Medulla oblongata (tissue), 1 donor: ENCODE measurements at regions not wholly inside any gene's neighbourhood (a gene's known extent, or its start where the extent isn't known, plus 50 kb on each side); places are given as distances from the start of the nearest gene placed in this dataset.
"Not testable (repeated sequence)": the region's sequence is repeated elsewhere in the genome, so short reads cannot be mapped to it uniquely, and the experiment has no call there.

Experiments used
- DNase-seq: peaks from one replicate; pipeline ENCODE4 v3.0.0-alpha.2; 2015; ENCODE audit errors: extremely low spot score

DNA sequence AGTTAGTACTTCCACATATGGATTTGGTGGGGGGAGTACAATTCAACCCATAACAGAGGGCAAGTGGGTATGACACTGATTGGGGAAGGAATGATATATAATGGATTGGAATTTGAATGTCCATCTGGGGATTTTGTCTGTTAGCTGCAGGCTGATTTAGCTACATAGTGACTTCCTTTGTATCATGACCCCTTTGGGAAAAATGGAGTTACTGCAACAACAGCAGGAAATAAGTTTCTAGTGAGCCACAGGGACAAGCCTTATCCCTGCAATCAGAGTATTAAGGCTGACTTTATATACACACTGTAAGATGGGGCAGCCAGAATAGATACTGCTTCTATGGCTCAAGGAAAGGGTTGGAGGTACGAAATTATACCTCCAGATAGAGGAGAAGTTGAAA lies 404.4 kb upstream of the MEIS1 start:
- DNase-seq, result no peak

DNA sequence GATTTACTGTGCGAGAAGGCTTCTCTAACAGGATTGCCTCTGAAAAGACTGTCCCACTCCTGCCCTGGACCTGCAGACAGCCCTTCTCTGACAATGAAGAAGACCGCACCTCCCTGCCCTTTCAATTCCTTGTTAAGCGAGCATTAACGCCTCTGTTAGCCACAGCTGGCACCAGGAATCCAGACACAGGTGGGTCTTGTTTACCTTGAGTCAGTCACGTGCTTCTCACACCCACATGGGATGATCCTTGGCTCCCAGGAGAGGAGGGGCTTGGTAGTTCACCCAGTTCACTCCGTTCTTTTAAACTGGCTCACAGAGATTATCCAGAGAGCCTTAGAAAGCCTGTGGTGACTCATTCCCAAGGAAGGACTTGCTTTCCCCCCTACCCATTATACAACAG lies 410.5 kb upstream of the MEIS1 start:
- DNase-seq, result no peak

DNA sequence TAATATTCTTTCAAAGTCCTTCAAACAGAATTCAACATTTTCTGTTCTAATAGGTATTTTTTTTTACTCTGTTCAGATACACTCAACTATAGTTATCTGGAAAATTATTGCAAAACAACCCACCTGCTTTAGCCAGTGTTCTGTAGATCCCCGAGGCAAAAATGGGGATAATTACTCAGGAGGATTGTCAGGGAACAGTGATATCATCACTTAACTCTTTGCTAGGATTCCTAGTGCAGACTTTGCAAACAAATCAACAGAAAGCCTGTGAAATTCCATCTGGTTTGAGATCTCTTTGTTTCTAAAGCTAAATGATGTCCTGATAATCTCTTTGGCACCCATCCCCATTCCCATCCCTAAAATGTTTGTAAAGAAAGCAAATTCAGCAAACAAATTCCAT lies 413.6 kb upstream of the MEIS1 start:
- no peak for DNase-seq

DNA sequence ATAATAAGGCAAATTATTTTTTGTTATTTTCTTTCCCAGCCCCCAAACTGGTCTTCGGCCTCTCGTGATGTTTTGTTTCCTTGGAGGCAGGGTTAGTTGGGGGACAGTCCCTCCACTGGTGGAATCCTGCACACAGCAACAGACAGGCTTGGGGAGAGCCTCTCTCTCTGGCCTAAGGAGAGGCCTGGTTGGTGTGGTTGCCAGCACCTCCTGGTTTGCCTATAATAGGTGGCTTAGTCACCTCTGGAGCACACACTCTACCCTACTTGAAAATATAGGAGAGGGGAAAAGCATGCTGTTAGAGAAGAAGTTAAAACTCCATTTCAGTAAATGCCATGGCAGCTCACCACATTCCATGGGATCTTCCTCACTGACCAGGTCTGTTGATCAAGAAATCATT lies 417.2 kb upstream of the MEIS1 start:
- DNase-seq, result no peak

DNA sequence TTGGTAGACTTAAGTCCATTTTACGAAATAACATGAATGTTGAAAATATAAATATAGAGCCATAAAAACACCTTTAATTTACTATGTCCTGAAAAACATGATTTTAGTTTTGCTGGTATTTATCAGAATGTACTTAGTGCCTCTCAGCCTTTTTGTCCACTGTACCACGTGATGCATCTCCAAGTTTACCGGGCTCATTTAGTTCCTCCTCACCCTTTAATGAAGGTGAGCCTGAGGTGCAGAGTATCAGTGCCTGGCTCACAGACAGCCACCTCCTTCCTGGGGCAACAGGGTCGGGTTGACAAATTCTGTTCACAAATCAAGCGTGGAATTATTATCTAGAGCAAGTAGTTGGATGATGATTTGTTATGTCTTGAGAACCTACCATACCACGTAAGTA lies 420.5 kb upstream of the MEIS1 start:
- DNase-seq, result no peak

DNA sequence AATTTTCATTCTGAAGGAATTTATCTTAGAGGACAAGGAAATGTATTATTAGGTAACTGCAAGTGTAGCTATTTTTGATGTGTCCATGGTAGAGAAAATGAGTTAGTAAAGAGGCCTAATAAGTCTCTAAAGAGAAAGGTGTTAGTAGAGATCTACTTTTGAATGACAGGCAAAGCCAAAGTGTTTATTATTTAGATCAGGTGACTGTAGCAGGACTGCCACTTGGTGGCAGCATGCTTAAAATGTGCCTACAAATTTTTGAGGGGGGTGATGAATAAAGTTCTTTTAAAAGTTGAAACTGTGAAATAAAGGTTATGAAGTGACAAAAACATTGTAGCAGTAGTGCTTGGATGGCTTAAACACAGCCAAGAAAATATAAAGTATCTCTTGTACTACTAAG lies 421.5 kb upstream of the MEIS1 start:
- no peak for DNase-seq

DNA sequence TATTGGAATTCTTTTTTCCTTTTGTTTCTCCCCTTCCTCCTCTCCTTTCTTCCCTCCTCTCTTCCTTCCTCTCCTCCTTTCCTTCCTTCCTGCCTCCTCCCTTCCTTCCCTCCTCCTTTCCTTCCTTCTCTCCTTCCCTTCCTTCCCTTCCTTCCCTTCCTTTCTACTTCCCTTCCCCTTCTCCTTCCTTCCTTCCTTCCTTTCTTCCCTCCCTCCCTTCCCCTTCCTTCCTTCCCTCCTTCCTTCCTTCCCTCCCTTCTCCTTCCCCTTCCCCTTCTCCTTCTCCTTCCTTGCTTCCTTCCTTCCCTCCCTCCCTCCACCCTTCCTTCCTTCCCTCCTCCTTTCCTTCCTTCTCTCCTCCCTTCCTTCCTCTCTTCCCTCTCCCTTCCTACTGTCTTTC lies 431.0 kb upstream of the MEIS1 start:
- no peak for DNase-seq

DNA sequence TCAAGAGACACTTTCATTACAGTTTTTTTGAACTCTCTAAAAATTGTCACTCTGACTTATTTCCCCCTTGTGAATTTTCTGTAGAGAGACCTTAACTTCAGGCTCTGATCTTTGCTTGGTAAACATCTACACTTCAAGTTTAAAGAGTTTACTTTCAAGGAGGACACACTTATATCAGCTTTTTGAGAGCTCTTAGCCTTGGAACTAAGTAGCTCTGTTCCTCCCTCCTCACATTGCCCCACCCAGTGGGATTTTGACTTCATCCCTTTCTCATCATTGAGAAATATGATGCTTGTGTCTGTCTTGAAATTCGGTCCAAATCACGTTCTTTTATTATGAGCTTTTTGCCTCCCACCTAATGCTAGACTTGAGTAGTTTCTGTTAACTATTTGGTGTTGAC lies 433.4 kb upstream of the MEIS1 start:
- no peak for DNase-seq

DNA sequence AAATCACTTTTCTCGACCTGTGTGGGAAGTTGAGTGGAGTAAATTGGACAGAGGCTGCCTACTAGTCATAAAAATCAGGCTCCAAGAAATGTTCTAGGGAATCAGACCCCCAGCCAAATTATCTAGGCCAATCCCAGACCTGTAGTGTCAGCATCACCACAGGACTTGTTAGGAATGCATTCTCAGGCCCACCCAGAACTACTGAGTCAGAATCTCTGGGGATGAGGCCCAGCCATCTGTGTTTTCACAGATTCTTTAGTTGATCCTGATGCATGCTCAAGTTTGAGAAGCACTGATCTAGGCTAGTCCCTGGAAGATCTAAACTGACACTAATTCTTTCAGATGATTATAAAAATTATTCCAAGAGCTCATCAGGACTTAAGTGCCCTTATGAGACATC lies 434.0 kb upstream of the MEIS1 start:
- DNase-seq, result no peak

DNA sequence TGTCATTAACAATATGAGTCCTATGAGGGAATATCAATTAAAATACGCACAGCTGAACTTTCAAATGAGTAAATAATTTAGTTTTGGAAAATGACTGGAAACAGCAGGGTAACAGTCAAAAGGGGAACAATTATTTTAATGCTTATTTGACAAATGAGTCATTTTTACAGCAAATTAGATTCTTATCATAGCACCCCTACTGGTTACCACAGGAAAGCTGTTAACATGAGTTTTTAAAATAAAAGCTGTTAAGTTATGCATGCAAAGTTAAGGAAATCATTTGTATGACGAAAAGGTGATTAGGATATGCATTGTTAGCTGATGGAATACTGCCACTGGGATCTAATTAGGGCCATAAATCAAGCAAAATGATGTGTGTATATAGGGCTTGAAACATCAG lies 435.1 kb upstream of the MEIS1 start:
- DNase-seq, result no peak

DNA sequence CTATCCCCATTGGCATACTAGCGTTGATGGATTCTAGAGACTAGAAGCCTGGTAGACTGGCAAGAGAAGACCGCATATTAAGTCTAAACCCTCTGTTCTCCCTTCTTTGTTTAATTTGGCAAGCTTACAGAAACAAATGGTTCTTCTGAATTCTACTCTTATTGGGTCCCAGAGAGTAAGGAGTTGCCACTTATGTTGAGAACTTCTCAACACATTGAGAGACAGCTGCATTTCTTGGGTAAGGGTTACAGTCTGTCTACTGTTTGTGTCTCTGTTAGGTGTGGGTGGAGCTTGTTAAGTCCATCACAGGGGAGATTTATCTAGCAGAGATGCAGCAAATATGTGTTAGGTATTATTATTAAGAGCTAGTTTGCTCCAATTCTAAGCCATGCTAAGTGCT lies 435.8 kb upstream of the MEIS1 start:
- no peak for DNase-seq

DNA sequence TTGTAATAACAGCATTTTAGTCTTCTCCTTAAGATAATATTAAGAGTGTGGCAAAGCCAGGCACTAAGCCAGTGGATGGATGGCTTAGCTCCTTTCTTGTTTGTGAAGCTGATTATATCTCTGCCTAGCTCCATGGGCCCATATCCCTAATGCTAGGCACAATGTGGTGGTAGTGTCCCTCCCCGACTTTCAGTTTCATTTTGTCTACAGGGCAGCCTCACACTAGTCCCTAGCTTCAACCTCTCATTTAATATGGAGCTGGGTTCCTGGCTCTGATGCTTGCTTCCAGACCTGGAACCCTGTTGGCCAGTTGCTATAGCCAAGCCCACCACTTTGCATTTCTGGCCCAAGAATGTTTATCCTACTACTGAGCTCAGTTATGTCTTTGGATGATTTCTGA lies 437.0 kb upstream of the MEIS1 start:
- no peak for DNase-seq

DNA sequence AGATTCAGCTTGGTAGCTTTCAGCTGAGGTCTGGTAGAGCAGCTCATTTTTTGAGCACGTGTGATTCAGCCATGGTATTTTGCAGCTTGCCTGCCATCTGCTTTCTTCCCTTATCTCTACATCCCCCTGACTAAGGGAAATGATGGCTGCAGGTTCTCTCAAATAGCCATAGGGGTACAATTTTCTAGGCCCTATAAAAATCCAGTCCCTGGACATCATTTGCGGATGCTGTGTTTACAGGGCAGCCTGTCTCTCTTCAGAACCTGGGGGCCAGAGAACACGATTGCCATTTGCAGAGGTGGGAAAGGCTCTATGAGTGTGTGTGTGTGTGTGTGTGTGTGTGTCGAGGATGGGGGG lies 442.7 kb upstream of the MEIS1 start:
- no peak for DNase-seq

DNA sequence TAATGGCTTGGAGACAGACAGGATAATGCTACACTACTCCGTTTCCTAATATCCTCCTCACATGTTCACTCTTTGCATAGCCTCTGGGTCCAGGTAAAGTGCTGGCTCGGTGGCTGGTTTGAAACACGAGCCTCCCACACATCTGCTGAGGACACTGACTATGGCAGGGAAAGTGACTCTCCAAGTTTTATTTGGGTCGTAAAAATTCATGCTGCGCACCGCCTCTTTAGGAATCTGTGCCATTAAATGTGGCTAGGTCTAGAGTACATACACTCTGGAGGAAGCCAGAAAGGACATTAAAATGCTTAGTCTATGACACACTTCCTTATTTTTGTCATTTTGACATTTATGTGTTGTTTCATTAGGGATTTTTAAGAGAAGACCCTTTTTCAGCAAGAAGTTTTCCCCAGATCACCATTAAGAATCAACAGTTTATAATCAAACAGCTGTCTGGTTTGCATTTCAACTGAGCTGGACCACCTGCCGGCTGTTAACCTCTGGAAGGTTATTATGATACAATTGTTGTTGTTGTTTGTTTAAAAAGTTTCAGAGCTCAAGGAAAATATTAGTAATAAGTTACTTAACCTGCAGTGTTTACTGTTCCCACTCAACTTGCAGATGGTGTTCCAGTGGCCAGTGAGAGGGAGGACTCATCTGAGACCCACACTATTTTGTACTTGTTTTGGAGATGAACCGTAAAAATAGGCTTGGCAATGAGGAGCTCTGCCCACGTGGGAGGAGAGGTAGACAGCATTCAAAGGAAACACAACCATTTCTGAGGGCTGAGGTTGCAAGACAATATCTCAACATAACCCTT lies 443.3 kb upstream of the MEIS1 start:
- no peak for DNase-seq

DNA sequence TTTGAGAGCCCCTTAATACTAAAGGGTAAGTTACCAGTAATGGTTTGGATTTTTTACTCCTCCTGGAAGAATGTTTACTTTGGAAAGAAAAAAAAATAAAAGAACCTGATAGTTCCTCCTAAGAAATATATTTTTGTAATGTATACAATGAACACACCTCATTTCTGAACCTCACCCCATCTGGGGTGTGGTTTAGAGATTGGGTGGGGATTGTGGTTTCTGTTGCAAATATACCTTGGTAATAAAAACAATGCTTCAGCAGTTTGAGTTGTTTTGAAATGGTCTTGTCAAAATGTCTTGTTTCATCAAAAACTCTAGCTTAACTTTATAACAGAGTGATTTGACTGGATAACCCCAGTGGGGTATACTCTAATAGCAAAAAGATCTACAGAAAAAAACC lies 448.9 kb upstream of the MEIS1 start:
- DNase-seq, result no peak

DNA sequence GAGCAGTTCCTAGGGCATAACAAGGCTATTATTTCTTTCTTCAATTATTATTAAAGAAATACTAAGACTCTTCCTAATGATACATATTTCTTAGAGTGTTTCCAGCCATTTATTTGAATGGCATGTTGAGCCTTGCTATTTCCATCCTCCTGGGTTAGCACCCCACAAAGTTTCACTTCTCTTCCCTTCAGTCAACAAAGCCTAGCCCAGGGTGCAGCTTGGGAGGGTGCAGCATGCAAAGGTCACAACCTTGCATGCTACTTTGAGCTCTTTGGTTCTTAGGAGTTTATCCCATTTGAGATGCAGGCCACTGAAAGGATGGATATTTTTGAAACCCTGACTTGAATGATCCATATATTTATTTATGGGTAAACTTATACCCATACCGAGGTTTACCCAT lies 454.4 kb upstream of the MEIS1 start:
- no peak for DNase-seq

DNA sequence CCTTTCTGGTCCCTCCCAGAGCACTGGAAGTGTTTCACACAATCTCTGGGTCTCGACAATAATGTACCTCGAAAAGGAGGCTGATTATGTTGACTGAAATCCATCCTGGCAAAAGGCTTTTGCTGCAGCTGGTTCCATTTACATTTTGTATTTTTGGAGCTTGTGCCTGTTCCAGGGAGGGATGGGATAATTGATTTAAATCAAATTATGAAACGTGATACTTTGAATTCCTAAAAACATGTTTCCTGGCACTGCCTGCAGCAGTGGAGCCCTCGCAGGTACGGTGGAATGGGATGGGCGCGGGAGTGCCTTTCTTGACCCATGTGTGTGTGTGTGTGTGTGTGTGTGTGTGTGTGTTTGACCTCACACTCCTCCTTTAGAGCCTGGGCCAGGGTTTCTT lies 455.5 kb upstream of the MEIS1 start:
- no peak for DNase-seq

DNA sequence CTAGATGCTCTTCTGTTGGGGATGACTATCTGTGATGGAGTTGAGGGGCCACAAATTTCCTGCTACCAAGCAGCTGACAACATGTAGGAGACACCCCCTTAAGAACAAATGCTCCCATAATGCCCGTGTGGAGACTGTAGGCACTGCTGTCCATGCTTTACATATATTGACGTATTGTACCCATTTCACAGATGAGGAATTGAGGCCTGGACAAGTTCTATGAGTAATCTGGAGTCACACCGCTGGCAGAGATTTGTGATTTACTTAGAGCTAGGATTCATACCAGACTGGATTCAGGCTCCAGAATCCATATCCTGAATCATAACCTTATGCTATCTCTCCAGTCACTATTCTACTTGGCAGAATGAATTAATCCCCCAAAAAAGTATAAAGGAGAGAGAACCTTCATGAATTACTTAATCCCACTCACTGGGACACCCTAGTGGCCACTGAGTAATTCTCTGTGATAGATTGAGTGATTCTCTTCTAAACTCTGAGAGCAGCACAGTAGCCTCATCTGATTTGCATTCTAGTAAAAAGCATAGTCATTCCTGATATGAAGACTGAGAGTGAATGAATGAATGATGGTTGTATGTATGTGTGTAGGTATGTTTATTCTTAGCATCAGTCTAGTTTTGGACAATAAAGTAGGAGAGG lies 460.7 kb upstream of the MEIS1 start:
- DNase-seq, result no peak

DNA sequence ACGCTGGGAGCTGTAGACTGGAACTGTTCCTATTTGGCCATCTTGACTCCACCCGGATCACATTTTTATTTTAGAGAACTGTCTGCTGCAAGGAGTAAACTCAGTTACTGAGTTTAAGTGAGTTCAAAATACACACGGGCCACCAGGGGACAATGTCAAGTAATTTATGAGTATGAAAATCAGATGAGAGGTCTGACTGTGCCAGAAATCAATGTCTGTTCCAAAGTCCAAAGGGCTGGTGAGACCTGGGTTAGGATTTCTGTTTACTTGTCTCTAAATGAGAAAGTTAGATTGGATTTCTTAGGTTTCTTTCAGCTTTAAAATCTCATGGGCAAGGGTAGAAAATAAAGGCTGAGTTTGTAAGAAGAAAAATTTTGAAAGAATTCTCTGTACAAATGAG lies 465.8 kb upstream of the MEIS1 start:
- DNase-seq, result no peak

DNA sequence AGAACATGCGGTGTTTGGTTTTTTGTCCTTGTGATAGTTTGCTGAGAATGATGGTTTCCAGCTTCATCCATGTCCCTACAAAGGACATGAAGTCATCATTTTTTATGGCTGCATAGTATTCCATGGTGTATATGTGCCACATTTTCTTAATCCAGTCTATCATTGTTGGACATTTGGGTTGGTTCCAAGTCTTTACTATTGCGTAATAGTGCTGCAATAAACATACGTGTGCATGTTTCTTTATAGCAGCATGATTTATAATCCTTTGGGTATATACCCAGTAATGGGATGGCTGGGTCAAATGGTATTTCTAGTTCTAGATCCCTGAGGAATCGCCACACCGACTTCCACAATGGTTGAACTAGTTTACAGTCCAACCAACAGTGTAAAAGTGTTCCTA lies 471.6 kb upstream of the MEIS1 start:
- not testable (repeated sequence) for DNase-seq

DNA sequence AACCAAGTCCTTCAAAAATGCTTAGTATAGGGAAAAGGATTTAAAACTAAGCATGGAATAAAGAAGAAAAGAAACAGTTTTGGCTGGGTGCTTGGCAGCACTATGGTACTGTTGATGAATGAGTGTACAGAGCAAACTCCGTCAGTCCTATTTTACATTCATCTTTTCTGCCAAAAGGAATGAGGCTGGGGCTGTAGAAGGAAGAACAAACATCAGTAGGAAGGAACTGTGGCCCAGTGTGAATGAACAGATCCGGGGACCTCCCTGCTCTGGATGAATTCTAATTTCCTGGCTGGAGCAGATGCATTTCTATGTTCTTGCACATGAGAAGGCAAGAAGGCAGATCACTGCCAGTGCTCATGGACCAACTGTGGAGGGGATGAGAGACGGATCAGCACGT lies 474.0 kb upstream of the MEIS1 start:
- DNase-seq, result peak; percentile 48

DNA sequence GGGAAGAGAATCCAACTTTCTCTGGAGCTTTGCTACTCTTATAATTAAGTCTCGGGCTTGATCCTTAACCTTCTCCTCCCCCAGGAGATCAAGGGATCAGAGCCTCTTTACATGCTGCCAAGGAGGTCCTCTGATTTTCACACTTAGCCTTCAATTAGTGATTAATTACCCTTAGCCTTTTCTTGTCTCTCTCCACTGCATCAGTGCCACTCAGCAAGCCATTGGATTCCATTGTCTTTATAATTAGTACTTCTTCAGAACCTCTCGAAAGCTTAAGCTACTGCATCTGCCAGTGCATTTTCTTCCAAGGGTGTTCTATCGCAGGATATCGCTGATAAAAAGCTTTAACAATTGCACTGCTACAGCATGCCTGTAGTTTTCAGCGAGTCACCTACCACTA lies 477.0 kb upstream of the MEIS1 start:
- no peak for DNase-seq

DNA sequence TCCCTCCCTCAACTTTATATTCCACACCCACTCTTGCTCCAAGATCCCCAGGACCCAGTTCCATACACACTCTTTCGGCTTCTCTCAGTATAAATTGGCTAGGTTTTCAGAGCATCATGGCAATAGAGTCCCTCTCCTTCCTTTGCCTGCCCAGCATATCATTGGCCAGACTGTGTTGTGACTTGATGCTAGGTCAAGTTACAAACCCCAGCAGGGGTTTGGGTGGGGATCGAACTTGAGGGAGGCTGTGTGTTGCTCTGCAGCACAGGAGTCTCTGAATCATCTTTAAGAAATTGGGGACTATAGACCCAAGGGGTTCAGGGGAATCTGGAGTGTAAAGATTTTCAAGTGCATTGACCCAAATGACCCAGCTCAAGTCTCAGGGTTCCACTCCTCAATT lies 477.5 kb upstream of the MEIS1 start:
- no peak for DNase-seq

DNA sequence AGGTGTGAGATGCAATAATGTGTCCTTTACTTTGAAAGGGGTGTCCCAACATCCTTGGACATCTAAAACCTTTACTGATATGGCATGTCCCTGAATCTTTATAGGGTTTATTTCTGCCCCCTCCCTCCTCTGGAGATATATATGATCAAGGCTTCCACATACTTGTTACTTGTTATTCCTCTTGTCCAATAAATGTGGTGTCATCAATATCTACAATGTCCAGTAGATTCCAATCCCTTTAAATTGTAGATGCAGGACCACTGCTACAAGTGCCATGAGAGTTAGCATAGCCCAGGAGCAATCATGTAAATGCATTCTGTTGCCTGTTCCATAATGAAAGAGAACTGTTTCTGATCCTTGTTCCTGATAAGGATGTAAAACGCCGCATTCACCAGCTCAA lies 479.7 kb upstream of the MEIS1 start:
- no peak for DNase-seq
